GM19438 (cell line): ENCODE measurements at regions not wholly inside any gene's neighbourhood (a gene's known extent, or its start where the extent isn't known, plus 50 kb on each side); places are given as distances from the start of the nearest gene placed in this dataset.
"Not testable (repeated sequence)": the region's sequence is repeated elsewhere in the genome, so short reads cannot be mapped to it uniquely, and the experiment has no call there.

ENCODE experiments used
- ATAC-seq: cut with Tn5 transposase; IDR thresholded peaks from one replicate; pipeline ENCODE4 v1.9.1; 2021; ENCODE audit warnings: low read depth; ENCODE audit not compliant: unreplicated experiment

DNA sequence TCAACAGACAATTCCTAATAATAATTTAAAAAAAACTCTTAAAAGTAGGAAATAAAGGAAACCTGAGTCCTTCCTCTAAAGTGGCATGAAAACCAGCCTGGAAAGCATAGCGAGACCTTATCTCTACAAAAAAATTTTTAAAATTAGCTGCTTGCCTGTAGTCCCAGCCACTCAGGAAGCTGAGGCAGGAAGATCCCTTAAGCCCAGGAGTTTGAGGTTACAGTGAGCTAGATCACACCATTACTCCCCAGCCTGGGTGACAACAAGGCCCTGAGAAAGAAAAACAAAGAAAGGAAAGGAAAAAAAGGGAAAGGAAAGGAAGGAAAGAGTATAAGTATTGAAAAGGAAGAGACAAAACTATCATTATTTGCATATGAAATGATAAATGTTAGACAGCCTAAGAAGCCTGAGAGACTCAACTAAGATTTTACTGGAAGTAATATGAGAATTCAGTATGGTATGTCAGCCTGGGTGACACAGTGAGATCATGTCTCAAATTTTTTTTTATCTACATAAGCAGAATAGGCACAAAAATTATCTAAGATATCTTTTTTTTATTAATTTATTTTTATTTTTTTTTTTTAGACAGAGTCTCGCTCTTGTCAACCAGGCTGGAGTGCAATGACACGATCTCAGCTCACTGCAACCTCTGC lies 113.0 kb downstream of the GOSR1 start:
- no peak for ATAC-seq

DNA sequence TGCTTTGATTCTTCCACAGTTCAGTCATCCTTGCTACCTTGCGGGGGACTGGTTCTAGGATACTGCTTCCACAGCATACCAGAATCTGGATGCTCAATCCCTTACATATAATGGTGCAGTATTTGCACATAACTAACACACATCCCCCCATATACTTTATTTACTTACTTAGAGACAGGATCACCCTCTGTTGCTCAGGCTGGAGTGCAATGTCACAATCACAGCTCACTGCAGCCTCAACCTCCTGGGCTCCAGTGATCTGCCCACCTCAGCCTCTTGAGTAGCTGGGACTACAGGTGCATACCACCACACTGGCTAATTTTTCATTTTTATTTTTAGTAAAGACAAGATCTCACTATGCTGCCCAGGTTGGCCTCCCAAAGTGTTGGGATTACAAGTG lies 112.2 kb downstream of the GOSR1 start:
- no peak for ATAC-seq

DNA sequence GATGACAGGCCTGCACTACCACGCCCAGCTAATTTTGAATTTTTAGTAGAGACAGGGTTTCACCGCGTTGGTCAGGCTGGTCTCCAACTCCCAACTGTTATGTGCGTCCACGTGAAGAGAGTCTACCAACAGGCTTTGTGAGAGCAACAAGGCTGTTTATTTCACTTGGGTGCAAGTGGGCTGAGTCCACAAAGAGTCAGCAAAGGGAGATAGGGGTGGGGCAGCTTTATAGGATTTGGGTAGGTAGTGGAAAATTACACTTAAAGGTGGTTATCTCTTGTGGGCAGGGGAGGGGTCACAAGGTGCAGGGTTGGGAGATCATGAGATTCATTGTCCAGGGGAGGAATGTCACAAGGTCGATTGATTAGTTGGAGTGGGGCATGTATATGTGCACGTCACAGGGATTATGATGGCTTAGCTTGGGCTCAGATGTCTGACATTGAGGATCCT lies 111.6 kb downstream of the GOSR1 start:
- ATAC-seq = no peak

DNA sequence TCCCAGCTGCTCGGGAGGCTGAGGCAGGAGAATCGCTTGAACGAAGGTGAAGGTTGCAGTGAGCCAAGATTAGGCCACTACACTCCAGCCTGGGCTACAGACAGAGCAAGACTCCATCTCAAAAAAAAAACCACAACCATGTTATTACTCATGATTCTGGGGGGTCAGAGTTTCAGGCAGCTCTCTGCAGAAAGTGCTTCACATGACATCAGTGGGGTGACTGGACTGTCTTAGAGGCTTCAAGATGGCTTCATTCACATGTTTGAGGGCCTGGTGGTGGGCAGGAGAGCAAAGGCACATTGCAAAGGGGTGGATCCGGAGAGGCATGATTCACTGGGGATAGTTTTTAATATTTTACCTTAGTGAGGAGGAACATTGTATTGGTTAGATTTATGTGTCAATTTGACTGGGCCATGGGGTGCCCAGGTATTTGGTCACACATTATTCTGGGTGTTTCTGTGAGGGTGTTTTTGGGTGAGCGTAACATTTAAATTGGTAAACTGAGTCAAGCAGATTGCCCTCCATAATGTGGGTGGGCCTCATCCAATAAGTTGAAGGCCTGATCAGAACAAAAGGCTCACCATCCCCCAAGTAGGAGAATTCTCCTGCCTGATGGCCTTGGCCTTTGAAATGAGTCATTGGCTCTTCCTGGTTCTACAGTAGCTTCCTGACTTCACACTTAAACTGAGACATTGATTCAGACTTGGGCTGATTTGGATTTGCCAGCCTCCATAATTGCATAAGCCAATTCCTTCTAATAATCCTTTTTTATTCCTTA lies 109.8 kb downstream of the GOSR1 start:
- ATAC-seq = no peak

DNA sequence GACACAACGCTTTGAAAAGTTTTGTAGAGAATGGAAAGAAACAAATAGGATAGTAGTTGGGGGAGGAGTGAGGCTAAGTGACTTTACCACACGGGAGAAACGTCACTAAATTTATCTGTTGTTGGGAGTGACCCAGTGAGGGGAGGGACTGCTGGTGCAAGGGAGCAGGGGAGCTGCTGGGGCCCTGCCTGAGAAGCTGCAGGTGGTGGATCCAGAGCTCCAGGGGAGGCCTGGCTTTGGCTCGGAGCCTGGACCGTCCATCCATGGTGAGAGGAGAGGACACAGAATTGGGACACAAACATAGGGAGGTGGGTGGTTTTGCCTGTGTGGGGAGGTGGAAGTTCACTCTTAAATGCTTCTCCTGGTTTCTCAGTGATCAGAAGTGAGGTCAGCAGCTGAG lies 107.6 kb downstream of the GOSR1 start:
- no peak for ATAC-seq

DNA sequence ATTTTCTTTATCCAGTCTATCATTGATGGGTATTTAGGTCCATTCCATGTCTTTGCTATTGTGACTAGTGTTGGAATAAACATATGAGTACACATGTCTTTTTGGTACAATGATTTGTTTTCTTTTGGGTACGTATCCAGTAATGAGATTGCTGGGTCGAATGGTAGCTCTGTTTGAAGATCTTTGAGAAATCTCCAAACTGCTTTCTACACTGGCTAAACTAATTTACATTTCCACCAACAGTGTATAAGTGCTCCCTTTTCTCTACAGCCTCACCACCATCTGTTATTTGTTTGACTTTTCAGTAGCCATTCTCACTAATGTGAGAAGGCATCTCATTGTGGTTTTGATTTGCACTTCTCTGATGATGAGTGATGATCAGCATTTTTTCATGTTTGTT lies 103.7 kb downstream of the GOSR1 start:
- ATAC-seq = no peak

DNA sequence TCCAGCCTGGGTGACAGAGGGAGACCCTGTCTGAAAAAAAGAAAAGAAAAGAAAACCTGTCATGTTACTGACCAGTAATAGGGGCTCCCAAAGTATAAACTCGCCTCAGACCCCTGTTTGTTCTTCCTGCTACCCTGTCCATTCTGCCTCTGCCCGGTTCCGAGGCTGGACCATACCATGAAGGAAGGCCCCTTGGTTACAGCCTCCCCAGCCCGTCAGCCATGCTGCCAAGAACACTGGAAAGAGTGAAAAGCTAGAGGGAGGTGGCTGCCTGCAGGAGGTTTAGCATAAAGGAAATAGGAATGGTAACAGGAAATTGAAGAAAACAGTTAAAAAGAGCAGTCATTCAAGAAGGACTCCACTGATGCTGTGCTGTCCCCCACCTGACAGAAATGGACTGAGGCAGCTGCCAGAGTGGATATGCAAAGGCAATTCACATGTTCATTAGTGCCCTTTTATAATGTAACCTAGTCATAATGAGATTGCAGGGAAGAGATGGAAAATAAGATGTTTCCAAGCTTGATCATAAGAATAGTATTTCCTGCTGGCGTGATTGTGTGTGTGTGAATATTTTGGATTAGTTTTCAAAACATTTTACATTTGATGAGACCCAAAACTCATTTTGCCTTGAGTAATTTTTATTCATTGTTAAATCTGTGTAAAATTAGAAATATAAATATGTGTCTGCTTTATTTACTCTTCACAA lies 102.6 kb downstream of the GOSR1 start:
- ATAC-seq = no peak

DNA sequence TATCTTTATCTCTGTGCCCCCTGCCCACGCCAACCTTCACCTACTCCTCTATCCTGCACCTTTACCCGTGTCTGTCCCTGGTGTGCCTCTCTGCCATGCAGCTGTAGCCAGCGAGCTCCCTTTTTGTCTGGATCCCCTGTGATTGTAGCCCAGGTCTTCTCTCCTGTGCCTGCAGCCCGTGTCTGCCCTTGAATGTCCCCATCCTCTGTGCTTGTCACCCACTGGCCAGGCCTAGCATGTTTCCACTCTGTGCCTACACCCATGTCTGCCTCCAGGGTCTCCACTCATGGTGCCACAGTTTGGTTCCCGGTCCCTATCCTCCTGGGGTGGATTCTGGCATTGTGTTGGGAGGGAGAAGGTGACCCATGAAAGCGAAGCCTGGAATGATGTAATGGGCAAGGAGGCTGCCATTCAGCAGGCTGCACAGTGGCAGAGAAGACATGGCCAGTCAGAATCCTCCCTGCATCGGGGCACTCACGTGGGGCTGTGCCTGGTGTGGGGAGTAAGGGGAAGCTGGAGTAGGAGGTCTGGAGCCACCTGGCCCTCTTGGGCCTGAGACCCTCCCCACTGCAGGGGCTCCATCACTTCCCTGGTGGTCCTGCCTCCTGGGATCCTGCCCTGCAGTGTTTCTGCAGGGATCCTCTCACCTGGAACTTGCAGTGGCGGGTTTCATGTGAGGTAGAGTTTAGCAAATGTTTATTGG lies 101.0 kb downstream of the GOSR1 start:
- not testable (repeated sequence) for ATAC-seq
